A673 (cell line): ENCODE measurements at regions not wholly inside any gene's neighbourhood (a gene's known extent, or its start where the extent isn't known, plus 50 kb on each side); places are given as distances from the start of the nearest gene placed in this dataset.

Experiments
- BruUV-seq: library from RNA; stranded (reverse); fragments of 400-500 nt; replicated peaks from 2 replicates; lab custom pipeline; 2021; lab: Mats Ljungman, UMichigan
- CTCF ChIA-PET: fragments of 300-600 bp; sonication (Branson Sonifier 250); formaldehyde crosslinking; loops from one replicate; lab custom pipeline; 2022; ENCODE audit warnings: antibody characterized with exemption; lab: Charles Lee
- POLR2A ChIA-PET: fragments of 300-600 bp; sonication (Branson Sonifier 250); formaldehyde crosslinking; loops from one replicate; lab custom pipeline; 2022; ENCODE audit warnings: antibody characterized with exemption; ENCODE audit not compliant: low non-redundant PET; lab: Charles Lee
- DNase-seq: peaks from one replicate; pipeline ENCODE4 v3.0.0-alpha.2; 2015; ENCODE audit warnings: low spot score
- H3K27ac ChIP-seq: fragments of 200-600 bp; sonication (generic); 2 replicates; pipeline ENCODE4 v1.5.1; 2016; ENCODE audit warnings: mixed run types, low read depth, mild to moderate bottlenecking, mixed read lengths, antibody characterized with exemption, low read length; ENCODE audit not compliant: poor library complexity, severe bottlenecking
- H3K27me3 ChIP-seq: fragments of 200-600 bp; sonication (generic); replicated peaks from 2 replicates; pipeline ENCODE4 v1.6.1; 2017; ENCODE audit warnings: mixed run types, low read depth, mild to moderate bottlenecking, mixed read lengths, antibody characterized with exemption, low read length; ENCODE audit not compliant: insufficient read depth, poor library complexity
- H3K36me3 ChIP-seq: fragments of 200-600 bp; sonication (generic); 2 replicates; pipeline ENCODE4 v1.6.1; 2016; ENCODE audit warnings: mixed run types, mild to moderate bottlenecking, mixed read lengths, antibody characterized with exemption, low read length; ENCODE audit not compliant: insufficient read depth, poor library complexity, severe bottlenecking
- H3K4me1 ChIP-seq: fragments of 200-600 bp; sonication (generic); 2 replicates; pipeline ENCODE4 v1.6.1; 2017; ENCODE audit warnings: mixed run types, mild to moderate bottlenecking, mixed read lengths, antibody characterized with exemption, low read length; ENCODE audit not compliant: insufficient read depth, poor library complexity, severe bottlenecking
- H3K4me3 ChIP-seq: fragments of 200-600 bp; sonication (generic); 2 replicates; pipeline ENCODE4 v1.5.1; 2016; ENCODE audit warnings: low read depth, mixed run types, mild to moderate bottlenecking, mixed read lengths, low read length; ENCODE audit not compliant: poor library complexity, severe bottlenecking
- H3K9me3 ChIP-seq: fragments of 200-600 bp; sonication (generic); 2 replicates; pipeline ENCODE4 v1.6.1; 2016; ENCODE audit warnings: mixed run types, low read depth, mild to moderate bottlenecking, mixed read lengths, antibody characterized with exemption, low read length; ENCODE audit not compliant: poor library complexity, severe bottlenecking
- EZH2 ChIP-seq: fragments of 200-600 bp; sonication (generic); IDR thresholded peaks from 2 replicates; pipeline ENCODE4 v1.6.1; 2017; ENCODE audit warnings: borderline replicate concordance, low read depth, mild to moderate bottlenecking, mixed read lengths, antibody characterized with exemption, low read length; ENCODE audit not compliant: poor library complexity, severe bottlenecking
- intact Hi-C: fragments of 100-400 bp; cut with micrococcal nuclease; formaldehyde crosslinking; loops from one replicate; pipeline ENCODE4 v1.10.0; 2022; ENCODE audit not compliant: unreplicated experiment
- TF ChIP-seq, protein P1 (sequence below): fragments of 300-800, 200-600 bp; sonication (generic); conservative IDR thresholded peaks from 2 replicates; pipeline ENCODE4 v1.5.1; 2017; ENCODE audit warnings: low read depth, mild to moderate bottlenecking, antibody characterized with exemption, low read length, moderate library complexity, mixed read lengths

DNA sequence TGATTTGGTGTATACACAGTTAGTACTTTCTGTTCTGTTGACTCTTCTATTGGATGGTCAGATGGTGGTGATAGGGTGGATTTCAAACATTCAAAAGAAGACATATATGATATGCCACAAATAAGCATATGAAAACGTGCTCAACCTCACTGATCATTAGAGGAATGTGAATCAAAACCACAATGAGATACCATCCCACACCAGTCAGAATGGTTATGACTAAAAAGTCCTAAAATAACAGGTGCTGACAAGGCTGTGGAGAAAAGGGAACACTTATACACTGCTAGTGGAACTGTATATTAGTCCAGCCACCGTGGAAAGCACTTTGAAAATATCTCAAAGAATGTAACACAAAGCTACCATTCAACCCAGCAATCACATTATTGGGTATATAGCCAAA is 425.5 kb downstream of the C12orf50 start:
- Histone ChIP-seq H3K9me3 (no peaks in the 10 kb centered on the region), H3K27me3 (no peaks in the 10 kb centered on the region), H3K27ac (no peak overlapping the region), H3K4me1 (no peaks in the 10 kb centered on the region), H3K36me3 (no peaks in the 10 kb centered on the region), H3K4me3 (no peak overlapping the region)
- intact Hi-C loops: no loop called here
- TF ChIP-seq, protein P1, sequence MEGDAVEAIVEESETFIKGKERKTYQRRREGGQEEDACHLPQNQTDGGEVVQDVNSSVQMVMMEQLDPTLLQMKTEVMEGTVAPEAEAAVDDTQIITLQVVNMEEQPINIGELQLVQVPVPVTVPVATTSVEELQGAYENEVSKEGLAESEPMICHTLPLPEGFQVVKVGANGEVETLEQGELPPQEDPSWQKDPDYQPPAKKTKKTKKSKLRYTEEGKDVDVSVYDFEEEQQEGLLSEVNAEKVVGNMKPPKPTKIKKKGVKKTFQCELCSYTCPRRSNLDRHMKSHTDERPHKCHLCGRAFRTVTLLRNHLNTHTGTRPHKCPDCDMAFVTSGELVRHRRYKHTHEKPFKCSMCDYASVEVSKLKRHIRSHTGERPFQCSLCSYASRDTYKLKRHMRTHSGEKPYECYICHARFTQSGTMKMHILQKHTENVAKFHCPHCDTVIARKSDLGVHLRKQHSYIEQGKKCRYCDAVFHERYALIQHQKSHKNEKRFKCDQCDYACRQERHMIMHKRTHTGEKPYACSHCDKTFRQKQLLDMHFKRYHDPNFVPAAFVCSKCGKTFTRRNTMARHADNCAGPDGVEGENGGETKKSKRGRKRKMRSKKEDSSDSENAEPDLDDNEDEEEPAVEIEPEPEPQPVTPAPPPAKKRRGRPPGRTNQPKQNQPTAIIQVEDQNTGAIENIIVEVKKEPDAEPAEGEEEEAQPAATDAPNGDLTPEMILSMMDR: no peak
- TF ChIP-seq EZH2: no peak
- ChIA-PET CTCF (no interaction called here), POLR2A (no interaction called here)
- no peak for DNase-seq
- BruUV-seq: no TSS peak

DNA sequence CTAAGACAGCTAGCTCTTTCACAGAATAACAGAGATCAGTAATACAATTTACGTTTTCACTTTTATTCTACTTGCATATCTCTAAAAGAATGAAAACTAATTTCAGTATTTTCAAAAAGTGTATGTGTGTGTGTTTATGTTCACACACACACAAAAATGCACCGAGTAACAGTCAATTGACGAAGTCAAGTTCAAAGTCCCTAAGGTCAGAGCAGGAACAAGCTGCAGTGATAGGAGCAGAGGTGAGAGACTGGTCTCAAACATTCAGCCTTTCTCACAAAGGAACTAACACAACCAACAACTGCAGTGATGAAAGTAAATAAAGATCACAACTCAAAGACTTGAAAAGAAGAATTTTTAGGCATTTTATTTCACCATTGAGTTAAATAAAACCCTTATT is 429.7 kb downstream of the C12orf50 start:
- ChIA-PET POLR2A (no interaction called here), CTCF (no interaction called here)
- no peaks in the 10 kb centered on the region for H3K9me3 ChIP-seq
- no peaks in the 10 kb centered on the region for H3K36me3 ChIP-seq
- no peak for DNase-seq
- BruUV-seq: no TSS peak
- no peaks in the 10 kb centered on the region for H3K27me3 ChIP-seq
- no peak overlapping the region for H3K27ac ChIP-seq
- TF ChIP-seq, protein P1: no peak
- no peak for TF ChIP-seq EZH2
- H3K4me3 ChIP-seq: no peak overlapping the region
- H3K4me1 ChIP-seq: no peaks in the 10 kb centered on the region
- intact Hi-C loops: no loop called here

DNA sequence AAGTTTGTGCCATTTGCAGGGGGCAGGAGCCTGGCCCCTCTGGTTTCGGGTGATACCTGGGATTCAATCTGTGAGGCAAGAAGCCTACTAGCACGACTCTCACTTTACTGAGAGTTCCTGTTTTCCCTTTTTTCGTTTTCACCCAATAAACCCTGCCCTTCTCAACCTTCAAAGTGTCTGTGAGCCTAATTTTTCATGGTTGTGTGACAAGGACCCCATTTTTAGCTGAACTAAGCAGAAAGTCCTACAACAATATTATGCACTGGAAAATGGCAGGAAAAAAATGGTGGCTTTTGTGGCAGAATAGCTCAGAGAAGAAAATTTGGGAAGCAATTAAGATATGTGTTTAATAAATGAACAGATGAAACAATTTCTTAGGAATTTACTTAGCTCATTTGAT is 432.1 kb downstream of the C12orf50 start:
- H3K27ac ChIP-seq: no peak overlapping the region
- H3K36me3 ChIP-seq: no peaks in the 10 kb centered on the region
- no TSS peak for BruUV-seq
- no peaks in the 10 kb centered on the region for H3K4me1 ChIP-seq
- intact Hi-C loops: no loop called here
- no peak overlapping the region for H3K4me3 ChIP-seq
- ChIA-PET POLR2A (no interaction called here), CTCF (no interaction called here)
- DNase-seq: no peak
- no peaks in the 10 kb centered on the region for H3K9me3 ChIP-seq
- no peaks in the 10 kb centered on the region for H3K27me3 ChIP-seq
- TF ChIP-seq EZH2: no peak
- TF ChIP-seq, protein P1: no peak

DNA sequence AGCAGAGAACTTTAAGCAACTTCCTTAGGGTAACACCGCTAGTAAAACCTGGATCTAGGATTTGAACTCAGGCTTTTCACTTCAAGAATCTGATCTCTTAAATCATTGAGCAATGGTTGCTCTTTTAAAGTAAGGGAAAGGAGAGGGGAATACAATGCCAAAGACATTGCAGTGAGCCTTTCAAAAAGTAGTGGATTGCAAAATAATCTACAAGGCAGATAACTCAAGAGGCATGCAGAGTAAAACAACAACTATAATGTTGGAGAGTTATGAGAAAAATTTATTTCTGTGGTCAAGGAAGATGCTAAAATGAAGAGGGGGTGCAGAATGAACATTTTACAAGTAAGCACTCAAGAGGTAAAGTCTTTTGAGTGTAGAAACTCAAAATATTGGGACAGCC is 432.6 kb downstream of the C12orf50 start:
- H3K27me3 ChIP-seq: no peaks in the 10 kb centered on the region
- POLR2A ChIA-PET: no interaction called here
- no peaks in the 10 kb centered on the region for H3K9me3 ChIP-seq
- TF ChIP-seq, protein P1: no peak
- no peak for TF ChIP-seq EZH2
- no peaks in the 10 kb centered on the region for H3K36me3 ChIP-seq
- no peak overlapping the region for H3K4me3 ChIP-seq
- H3K4me1 ChIP-seq: no peaks in the 10 kb centered on the region
- DNase-seq: no peak
- BruUV-seq: no TSS peak
- no peak overlapping the region for H3K27ac ChIP-seq
- CTCF ChIA-PET: no interaction called here
- intact Hi-C loops: no loop called here
